ENCODE measurements at regions not wholly inside any gene's neighbourhood (a gene's known extent, or its start where the extent isn't known, plus 50 kb on each side); places are given as distances from the start of the nearest gene placed in this dataset.
"Not testable (repeated sequence)": the region's sequence is repeated elsewhere in the genome, so short reads cannot be mapped to it uniquely, and the experiment has no call there.

- not testable (repeated sequence) for DNase-seq
Measured at GRCh38 chr7:123321578-123321977, 121.8 kb upstream of the SLC13A1 start.

DNA sequence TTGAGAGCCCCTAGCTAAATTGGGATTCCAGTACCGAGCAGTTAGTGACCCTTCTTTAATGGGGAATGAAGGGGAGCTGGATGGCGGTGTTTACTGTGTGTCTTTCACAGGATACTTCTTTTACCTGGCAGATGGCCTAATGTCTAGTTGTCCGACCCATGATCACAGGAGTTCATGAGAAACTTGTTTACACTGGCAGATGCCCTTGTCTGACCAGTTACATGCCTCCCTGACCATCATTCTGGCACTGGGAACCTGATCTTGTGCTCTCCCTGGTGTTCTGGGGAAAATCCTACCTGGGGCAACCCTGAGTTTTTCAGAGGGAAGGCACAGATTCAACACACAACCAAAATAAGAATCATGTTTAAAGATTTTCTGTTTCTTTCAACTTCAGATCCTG is 120.1 kb upstream of the SLC13A1 start:
- DNase-seq, result no peak

GRCh38 chr7:123314886-123315285 is 115.1 kb upstream of the SLC13A1 start:
- DNase-seq, result no peak

DNA sequence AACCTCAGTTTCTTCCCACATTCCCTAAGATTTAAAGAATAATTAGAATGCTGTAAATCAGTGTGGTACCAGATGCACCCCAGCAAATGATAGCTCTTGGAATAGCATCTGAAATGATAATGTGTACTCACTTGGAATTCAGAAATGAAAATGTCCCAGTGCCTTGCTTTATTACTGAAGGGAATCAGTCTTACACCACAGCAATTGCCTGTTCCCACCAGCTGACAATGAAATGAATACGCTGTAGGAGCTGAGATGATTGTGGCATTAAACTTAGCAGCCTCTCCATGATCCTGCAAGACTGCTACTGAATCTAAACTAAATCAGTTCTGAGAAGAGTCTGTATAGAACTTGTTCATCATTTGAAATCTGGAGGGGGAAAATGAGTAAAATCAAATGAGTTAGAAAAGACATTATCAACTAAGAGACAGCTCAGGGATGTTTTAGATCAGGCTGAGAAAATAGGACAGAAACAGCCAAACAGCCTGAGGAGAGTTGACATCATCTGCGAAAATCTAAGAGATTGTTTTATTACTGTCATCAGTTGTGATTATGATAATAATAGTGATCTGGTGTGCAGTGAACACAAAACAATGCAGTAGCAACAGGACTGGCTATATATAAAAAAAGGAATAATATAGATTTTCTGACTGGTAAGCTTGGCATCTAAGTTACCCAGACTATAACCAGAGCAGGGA is 108.6 kb upstream of the SLC13A1 start:
- no peak for DNase-seq

- DNase-seq, result no peak
Measured at GRCh38 chr7:123305840-123306375, 106.1 kb upstream of the SLC13A1 start.

GRCh38 chr7:123303926-123304325 is 104.2 kb upstream of the SLC13A1 start:
- no peak for DNase-seq

DNA sequence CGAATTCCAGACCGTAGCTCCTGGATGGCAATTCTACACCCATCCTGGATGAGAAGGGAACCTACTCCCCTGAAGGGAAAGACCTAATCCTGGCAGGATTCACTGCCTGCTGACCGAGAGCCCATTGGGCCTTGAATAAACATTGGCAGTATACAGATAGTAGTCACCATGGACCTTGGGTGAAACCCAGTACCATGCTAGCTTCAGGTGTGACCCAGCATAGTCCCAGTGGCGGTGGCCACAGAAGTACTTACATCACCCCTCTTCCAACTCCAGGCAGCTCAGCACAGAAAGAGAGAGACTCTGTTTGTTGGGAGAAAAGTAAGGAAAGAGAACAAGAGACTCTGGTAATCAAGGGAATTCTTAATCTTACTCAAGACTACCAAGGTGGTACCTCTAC is 97.2 kb upstream of the SLC13A1 start:
- DNase-seq, result no peak

GRCh38 chr7:123293710-123294109 is 93.9 kb upstream of the SLC13A1 start:
- DNase-seq, result no peak

GRCh38 chr7:123292227-123292626 is 92.5 kb upstream of the SLC13A1 start:
- no peak for DNase-seq

GRCh38 chr7:123289200-123289599 is 89.4 kb upstream of the SLC13A1 start:
- no peak for DNase-seq

GRCh38 chr7:123285076-123285700 is 85.4 kb upstream of the SLC13A1 start:
- no peak for DNase-seq

- DNase-seq, result no peak
Measured at GRCh38 chr7:123283373-123283772, 83.6 kb upstream of the SLC13A1 start.

DNA sequence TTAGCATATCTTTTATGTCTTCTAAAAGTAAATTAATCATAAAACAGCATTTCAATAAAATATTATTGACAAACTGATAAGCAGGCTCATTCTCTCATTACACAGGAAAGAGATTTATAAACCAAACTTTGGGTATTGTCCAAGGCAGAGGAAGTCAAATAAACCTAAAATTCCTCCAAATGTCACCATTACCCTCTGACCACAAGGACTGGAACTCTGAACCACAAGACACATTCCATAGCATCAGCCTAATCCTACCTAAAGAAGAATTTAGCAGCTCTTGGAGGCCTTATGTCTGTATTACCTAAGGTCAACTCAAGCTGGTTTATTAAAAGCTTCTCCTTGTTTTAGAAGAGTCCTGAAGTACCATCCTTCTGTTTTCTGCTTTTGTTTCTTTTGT is 82.4 kb upstream of the SLC13A1 start:
- DNase-seq, result no peak

- DNase-seq, result no peak
Measured at GRCh38 chr7:123279949-123280348, 80.2 kb upstream of the SLC13A1 start.

DNA sequence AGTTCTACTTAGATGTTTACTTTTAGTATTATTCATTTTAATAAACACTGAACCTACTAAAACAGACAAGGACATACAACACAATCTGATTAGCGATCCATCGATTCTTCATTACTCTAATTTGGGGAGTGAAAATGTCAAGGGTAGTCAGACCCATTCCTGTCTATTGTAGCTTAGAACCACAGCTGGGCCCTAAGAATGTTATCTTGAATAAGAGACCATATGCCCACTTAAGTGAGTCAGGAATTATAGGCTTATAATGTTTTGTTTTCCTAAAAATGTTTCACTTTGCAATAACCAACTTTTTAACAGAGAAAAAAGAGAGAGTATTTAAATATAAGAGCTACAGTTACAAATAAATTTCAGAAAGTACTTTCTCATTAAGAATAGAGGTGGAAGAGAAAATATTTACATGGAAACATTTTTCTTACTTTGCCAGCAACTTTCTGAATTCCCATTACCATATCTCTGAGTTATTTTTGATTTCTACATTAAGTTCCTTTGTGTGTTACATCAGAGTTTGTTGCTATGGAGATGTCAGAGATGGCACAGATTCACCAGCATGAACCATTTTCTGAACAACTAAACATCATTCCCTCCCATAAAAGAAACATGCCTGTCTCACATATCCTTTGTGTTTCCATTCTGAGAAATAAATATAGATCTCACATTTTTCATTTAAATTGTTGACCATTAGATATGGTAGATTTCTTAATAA is 75.4 kb upstream of the SLC13A1 start:
- no peak for DNase-seq

- no peak for DNase-seq
Measured at GRCh38 chr7:123273185-123273584, 73.4 kb upstream of the SLC13A1 start.

DNA sequence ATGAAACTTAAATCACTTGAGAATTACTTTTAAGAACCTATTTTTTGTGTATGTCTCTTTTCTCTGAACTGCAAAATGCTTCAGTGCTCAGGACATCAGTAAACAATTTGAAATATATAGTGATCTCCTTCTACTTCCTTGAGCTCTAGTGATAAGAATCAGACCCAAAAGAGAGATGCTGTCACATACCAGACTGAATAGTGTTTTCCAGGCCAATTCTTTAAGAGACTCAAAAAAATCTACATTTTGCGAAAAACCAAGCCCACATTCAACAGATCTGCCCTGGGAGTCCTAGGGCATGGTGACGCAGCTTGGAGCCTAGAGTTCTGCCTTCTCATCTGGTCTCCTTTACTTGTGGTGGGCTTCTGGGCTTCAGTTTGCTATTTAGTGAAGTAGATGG is 72.1 kb upstream of the SLC13A1 start:
- no peak for DNase-seq

DNA sequence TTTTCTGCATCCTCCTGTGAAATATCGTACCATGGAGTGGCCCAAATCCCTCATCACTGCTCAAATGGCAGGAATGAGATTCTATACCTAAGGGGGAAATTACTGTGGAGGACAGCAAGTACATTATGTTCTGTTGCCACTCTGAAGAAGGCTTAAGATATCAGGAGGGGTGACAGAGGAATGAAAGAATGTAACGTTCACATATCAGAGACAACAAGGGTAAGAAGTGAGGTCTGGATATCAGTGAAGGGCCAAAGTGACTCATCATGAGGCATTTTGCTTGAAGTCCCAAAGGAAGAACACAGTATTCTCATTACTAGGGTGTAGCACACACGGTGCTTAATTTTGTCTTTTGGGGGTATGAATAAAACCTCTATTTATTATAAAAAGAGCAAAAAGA is 71.5 kb upstream of the SLC13A1 start:
- DNase-seq, result no peak

GRCh38 chr7:123270570-123270969 is 70.8 kb upstream of the SLC13A1 start:
- DNase-seq, result no peak

DNA sequence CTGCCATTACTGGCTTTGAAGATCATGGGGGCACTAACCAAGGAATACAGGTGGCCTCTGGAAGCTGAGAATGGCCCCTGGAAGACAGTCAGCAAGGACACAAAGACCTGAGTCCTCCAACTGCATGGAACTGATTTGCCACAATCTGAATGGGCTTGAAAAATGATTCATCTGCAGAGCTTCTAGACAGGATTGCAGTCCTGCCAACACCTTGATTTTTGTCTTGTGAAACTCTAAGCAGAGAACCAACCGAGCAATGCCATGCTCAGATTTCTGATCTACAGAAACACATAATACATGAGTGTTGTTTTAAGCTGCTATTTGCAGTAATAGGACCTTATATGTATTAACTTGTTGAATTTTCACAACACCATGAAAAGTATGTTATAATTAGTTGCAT is 66.1 kb upstream of the SLC13A1 start:
- DNase-seq, result no peak

DNA sequence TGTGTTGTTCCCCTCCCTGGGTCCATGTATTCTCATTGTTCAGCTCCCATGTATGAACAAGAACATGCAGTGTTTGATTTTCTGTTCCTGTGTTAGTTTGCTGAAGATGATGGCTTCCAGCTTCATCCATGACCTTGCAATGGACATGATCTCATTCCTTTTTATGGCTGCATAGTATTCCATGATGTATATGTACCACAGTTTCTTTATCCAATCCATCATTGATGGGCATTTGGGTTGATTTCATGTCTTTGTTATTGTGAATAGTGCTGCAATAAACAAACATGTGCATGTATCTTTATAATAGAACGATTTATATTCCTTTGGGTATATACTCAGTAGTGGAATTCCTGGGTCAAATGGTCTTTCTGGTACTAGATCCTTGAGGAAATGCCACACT is 65.1 kb upstream of the SLC13A1 start:
- DNase-seq, result not testable (repeated sequence)

GRCh38 chr7:123260428-123260960 is 60.7 kb upstream of the SLC13A1 start:
- no peak for DNase-seq

GRCh38 chr7:123259759-123260158 is 60.0 kb upstream of the SLC13A1 start:
- no peak for DNase-seq
